ENCODE measurements at regions not wholly inside any gene's neighbourhood (a gene's known extent, or its start where the extent isn't known, plus 50 kb on each side); places are given as distances from the start of the nearest gene placed in this dataset.

DNA sequence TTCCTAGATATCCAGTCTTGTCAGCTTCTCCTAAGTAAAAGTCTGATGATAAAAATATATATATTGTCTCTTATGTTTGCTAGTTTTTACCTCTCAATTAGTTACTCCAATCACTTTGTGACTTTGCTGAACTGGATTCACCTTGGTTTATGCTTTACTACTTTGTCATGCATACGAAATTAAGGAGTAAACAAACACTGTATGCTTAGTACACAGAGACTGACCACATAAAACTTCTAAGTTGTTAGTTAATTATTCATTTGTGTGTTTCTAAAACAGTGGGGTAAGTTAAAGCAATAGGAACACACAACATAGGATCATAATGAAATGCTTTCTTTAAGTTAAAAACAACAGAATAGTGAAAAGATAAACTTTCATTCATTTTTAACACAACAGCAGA lies 877.3 kb upstream of the MAP3K7 start:
- DNase-seq (ENCODE audit: low read depth in 4 of 4, low spot score in 3 of 4), result no peak

GRCh38 chr6:91462241-91462640 lies 875.4 kb upstream of the MAP3K7 start:
- DNase-seq (ENCODE audit: low read depth in 4 of 4, low spot score in 3 of 4), result no peak

GRCh38 chr6:91453224-91453878 lies 866.5 kb upstream of the MAP3K7 start:
- DNase-seq (ENCODE audit: low read depth in 4 of 4, low spot score in 3 of 4), result no peak

DNA sequence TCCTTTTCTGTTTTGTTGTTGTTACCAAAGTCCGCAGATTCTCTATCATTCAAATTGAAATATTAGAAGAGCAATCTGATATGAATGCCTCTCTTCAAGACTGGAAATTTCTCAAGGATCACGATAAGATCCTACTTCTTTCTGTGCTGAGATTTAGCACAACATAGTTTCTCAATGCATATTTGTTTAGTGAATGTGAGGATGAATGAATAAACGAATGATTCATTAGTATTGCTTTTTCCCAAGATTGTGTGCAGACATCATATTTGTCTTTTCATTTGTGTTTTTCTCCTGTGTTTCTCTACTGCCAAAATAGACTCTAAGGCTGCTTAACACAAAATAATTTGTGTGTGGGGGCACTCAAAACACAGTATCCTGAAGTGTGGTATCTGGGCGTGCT lies 862.7 kb upstream of the MAP3K7 start:
- no peak for DNase-seq (ENCODE audit: low read depth in 4 of 4, low spot score in 3 of 4)

- DNase-seq (ENCODE audit: low read depth in 4 of 4, low spot score in 3 of 4), result no peak
Measured at GRCh38 chr6:91447530-91448254, 860.8 kb upstream of the MAP3K7 start.

GRCh38 chr6:91447081-91447480 lies 860.2 kb upstream of the MAP3K7 start:
- no peak for DNase-seq (ENCODE audit: low read depth in 4 of 4, low spot score in 3 of 4)

DNA sequence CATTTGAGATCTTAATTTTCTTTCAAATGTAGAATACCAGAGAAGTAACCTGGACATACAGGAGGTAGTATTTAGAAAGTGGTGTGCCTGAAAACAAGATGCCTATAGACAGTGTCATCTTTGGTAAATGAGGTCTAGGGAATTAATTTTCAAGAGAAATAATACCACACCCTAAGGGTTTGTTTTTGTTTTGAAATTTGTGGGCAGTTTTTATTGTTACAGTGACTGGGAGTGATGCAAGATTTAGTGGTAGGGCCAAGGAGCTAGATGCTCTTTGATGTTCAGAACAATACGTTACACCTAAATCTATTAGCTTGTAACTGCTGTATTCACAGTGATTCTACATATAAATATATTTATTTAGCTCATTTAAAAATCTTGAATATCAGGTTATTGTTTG lies 856.5 kb upstream of the MAP3K7 start:
- DNase-seq (ENCODE audit: low read depth in 4 of 4, low spot score in 3 of 4), result no peak

GRCh38 chr6:91442342-91442741 lies 855.5 kb upstream of the MAP3K7 start:
- no peak for DNase-seq (ENCODE audit: low read depth in 4 of 4, low spot score in 3 of 4)

GRCh38 chr6:91438570-91438969 lies 851.7 kb upstream of the MAP3K7 start:
- DNase-seq (ENCODE audit: low read depth in 4 of 4, low spot score in 3 of 4), result no peak

- no peak for DNase-seq (ENCODE audit: low read depth in 4 of 4, low spot score in 3 of 4)
Measured at GRCh38 chr6:91437315-91437729, 850.5 kb upstream of the MAP3K7 start.

DNA sequence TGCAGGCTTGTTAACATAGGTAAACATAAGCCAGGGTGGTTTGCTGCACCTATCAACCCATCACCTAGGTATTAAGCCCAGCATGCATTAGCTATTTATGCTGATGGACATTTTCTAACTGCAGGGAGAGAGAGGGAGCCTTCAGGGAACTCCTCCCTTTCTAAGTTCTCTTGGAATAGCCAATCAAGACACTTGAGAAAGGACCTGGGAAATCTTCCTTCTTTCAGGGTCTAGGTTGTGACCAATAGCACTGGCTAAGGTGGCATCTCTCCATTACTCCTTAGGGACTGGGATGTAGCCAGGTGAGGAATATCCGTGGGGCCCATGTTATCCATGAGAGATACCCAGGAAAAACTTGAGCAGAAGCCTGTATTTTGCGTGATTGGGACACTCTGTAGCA lies 849.6 kb upstream of the MAP3K7 start:
- no peak for DNase-seq (ENCODE audit: low read depth in 4 of 4, low spot score in 3 of 4)

GRCh38 chr6:91435630-91436029 lies 848.8 kb upstream of the MAP3K7 start:
- DNase-seq (ENCODE audit: low read depth in 4 of 4, low spot score in 3 of 4), result no peak

DNA sequence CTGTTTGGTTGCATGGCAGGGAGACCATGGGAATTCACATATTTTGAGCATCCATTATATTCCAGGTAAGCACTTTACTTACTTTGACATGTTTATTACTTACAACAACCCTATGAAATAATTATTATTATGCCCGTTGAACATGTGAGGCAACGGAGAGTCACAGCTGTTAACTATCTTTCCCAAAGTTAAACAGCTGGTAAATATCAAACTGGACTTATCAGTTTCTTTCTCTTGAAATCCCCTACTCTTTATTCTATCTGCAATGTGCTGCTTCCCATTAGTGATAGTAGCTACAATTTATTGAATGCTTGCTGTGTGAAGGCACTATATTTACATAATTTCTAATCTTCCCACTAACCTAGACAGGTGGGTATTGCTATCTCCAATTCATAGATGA lies 847.7 kb upstream of the MAP3K7 start:
- DNase-seq (ENCODE audit: low read depth in 4 of 4, low spot score in 3 of 4), result no peak

GRCh38 chr6:91433660-91434534 lies 847.0 kb upstream of the MAP3K7 start:
- DNase-seq (ENCODE audit: low read depth in 4 of 4, low spot score in 3 of 4), result no peak

GRCh38 chr6:91428953-91429560 lies 842.2 kb upstream of the MAP3K7 start:
- no peak for DNase-seq (ENCODE audit: low read depth in 4 of 4, low spot score in 3 of 4)

DNA sequence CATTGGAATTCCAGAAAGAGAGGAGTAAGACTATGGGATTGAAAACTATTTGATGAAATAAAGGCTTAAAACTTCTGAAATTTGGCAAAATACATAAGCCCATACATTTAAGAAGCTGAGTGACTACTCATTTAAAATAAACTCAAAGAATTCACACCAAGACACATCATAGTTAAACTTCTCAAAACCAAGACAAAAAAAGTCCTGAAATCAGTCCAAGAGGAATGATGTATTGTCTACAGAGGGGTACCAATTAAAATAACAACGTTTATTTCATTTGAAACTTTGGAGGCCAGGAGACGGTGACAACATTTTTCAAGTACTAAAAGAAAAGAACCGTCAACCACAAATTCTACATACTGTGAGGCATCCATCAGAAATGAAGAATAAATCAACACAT lies 841.4 kb upstream of the MAP3K7 start:
- no peak for DNase-seq (ENCODE audit: low read depth in 4 of 4, low spot score in 3 of 4)

DNA sequence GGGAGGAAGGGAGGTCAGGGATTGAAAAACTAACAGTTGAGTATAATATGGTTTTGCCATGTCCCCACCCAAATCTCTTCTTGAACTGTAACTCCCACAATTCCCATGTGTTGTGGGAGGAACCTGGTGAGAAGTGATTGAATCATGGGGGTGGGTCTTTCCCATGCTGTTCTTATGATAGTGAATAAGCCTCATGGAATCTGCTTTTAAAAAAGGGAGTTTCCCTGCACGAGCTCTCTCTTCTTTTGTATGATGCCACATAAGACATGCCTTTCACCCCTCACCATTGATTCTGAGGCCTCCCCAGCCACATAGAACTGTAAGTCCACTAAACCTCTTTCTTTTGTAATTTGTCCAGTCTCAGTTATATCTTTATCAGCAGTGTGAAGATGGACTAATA lies 833.4 kb upstream of the MAP3K7 start:
- no peak for DNase-seq (ENCODE audit: low read depth in 4 of 4, low spot score in 3 of 4)

- no peak for DNase-seq (ENCODE audit: low read depth in 4 of 4, low spot score in 3 of 4)
Measured at GRCh38 chr6:91415031-91415605, 828.2 kb upstream of the MAP3K7 start.

GRCh38 chr6:91412532-91412931 lies 825.7 kb upstream of the MAP3K7 start:
- DNase-seq (ENCODE audit: low read depth in 4 of 4, low spot score in 3 of 4), result no peak

- DNase-seq (ENCODE audit: low read depth in 4 of 4, low spot score in 3 of 4), result no peak
Measured at GRCh38 chr6:91407706-91408105, 820.8 kb upstream of the MAP3K7 start.

GRCh38 chr6:91392951-91393350 lies 806.1 kb upstream of the MAP3K7 start:
- DNase-seq (ENCODE audit: low read depth in 4 of 4, low spot score in 3 of 4), result no peak
